ENCODE measurements at regions not wholly inside any gene's neighbourhood (a gene's known extent, or its start where the extent isn't known, plus 50 kb on each side); places are given as distances from the start of the nearest gene placed in this dataset.
A peak's percentile ranks its signal among the peaks of the same experiment; 100 is the strongest.
"Not testable (repeated sequence)": the region's sequence is repeated elsewhere in the genome, so short reads cannot be mapped to it uniquely, and the experiment has no call there.

DNA sequence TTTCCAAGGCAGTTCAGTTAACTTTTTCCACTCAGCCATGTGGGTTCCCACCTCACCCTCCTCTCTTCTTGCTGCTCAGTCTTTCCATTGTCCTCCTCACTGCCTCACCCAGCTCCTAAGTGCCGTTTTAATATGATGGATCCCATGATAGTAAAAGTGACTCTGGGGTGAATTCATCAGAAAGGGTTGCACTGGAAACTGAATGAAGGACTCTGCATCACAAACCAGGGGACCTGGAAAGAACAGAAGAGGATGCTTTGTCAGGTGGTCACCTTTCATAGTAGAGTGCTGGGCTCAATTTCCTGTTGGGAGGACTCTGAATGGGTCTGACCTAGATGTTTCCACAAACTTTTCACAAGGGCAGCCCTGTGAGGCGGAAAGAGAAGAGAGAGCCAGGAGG, 67.8 kb upstream of the SLC8A3 start:
- DNase-seq (ENCODE audit: low read depth, low spot score), result no peak
- no peak overlapping the region for H3K4me3 ChIP-seq (ENCODE audit: low read depth in 2 of 2, low read length in 2 of 2)
- POLR2A ChIA-PET, result no interaction called here
- no peak for TF ChIP-seq SIN3A (IDR thresholded peaks at IDR 0.05; ENCODE audit: borderline replicate concordance, insufficient read depth, low read depth, low read length)
- TF ChIP-seq, protein P1, sequence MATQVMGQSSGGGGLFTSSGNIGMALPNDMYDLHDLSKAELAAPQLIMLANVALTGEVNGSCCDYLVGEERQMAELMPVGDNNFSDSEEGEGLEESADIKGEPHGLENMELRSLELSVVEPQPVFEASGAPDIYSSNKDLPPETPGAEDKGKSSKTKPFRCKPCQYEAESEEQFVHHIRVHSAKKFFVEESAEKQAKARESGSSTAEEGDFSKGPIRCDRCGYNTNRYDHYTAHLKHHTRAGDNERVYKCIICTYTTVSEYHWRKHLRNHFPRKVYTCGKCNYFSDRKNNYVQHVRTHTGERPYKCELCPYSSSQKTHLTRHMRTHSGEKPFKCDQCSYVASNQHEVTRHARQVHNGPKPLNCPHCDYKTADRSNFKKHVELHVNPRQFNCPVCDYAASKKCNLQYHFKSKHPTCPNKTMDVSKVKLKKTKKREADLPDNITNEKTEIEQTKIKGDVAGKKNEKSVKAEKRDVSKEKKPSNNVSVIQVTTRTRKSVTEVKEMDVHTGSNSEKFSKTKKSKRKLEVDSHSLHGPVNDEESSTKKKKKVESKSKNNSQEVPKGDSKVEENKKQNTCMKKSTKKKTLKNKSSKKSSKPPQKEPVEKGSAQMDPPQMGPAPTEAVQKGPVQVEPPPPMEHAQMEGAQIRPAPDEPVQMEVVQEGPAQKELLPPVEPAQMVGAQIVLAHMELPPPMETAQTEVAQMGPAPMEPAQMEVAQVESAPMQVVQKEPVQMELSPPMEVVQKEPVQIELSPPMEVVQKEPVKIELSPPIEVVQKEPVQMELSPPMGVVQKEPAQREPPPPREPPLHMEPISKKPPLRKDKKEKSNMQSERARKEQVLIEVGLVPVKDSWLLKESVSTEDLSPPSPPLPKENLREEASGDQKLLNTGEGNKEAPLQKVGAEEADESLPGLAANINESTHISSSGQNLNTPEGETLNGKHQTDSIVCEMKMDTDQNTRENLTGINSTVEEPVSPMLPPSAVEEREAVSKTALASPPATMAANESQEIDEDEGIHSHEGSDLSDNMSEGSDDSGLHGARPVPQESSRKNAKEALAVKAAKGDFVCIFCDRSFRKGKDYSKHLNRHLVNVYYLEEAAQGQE (IDR thresholded peaks at IDR 0.05; ENCODE audit: insufficient read depth in 1 of 2, low read depth in 2 of 2, low read length in 1 of 2), result no peak
- TF ChIP-seq TCF7L2 (IDR thresholded peaks at IDR 0.05; ENCODE audit: low read depth, low read length), result no peak
- no peak for TF ChIP-seq POLR2AphosphoS5 (IDR thresholded peaks at IDR 0.05; ENCODE audit: low read depth, low read length)
- TF ChIP-seq, protein P2, sequence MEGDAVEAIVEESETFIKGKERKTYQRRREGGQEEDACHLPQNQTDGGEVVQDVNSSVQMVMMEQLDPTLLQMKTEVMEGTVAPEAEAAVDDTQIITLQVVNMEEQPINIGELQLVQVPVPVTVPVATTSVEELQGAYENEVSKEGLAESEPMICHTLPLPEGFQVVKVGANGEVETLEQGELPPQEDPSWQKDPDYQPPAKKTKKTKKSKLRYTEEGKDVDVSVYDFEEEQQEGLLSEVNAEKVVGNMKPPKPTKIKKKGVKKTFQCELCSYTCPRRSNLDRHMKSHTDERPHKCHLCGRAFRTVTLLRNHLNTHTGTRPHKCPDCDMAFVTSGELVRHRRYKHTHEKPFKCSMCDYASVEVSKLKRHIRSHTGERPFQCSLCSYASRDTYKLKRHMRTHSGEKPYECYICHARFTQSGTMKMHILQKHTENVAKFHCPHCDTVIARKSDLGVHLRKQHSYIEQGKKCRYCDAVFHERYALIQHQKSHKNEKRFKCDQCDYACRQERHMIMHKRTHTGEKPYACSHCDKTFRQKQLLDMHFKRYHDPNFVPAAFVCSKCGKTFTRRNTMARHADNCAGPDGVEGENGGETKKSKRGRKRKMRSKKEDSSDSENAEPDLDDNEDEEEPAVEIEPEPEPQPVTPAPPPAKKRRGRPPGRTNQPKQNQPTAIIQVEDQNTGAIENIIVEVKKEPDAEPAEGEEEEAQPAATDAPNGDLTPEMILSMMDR (IDR thresholded peaks at IDR 0.05), result no peak
- H3K27ac ChIP-seq (ENCODE audit: low read length), result no peak overlapping the region
- no TSS peak for BruUV-seq (replicated peaks)
- CTCF ChIA-PET, result no interaction called here
- H3K36me3 ChIP-seq (ENCODE audit: control insufficient read depth, insufficient read depth, low read length), result no peaks in the 10 kb centered on the region
- H3K27me3 ChIP-seq (ENCODE audit: control insufficient read depth, insufficient read depth, low read length), result 0 out of 2 replicates have a peak, but pooled peaks cover 6% of the 10 kb centered on the region
- intact Hi-C loops (cut with micrococcal nuclease; ENCODE audit: unreplicated experiment), result no loop called here
- ATAC-seq, result no peak
- H3K9me3 ChIP-seq (ENCODE audit: control insufficient read depth, insufficient read depth, low read depth, low read length), result no peaks in the 10 kb centered on the region
- H3K4me1 ChIP-seq (ENCODE audit: control insufficient read depth, insufficient read depth, low read length), result no peaks in the 10 kb centered on the region
- in situ Hi-C loops (cut with HindIII; ENCODE audit: low pct_unique_long_range_greater_than_20kb, low sequenced_read_pairs), result no loop called here

DNA sequence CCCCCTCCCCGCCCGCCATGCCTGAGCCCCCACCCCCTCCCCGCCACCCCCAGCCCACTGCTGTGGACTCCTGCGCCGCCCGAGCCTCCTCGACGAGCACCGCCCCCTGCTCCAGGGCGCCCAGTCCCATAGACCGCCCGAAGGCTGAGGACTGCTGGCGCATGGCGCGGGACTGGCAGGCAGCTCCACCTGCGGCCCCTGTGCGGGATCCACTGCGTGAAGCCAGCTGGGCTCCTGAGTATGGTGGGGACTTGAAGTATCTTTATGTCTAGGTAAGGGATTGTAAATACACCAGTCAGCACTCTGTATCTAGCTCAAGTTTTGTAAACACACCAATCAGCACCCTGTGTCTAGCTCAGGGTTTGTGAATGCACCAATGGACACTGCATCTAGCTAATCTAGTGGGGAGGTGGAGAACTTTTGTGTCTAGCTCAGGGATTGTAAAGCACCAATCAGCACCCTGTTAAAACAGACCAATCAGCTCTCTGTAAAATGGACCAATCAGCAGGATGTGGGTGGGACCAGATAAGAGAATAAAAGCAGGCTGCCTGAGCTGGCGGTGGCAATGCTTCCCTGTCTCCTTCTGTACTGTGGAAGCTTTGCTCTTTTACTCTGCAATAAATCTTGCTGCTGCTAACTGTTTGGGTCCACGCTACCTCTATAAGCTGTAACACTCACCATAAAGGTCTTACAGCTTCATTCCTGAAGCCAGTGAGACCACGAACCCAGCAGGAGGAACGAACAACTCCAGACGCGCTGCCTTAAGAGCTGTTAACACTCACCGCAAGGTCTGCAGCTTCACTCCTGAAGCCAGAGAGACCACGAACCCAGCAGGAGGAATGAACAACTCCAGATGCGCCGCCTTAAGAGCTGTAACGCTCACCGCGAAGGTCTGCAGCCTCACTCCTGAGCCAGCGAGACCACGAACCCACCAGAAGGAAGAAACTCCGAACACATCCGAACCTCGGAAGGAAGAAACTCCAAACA, 66.6 kb upstream of the SLC8A3 start:
- H3K36me3 ChIP-seq (ENCODE audit: control insufficient read depth, insufficient read depth, low read length); in situ Hi-C loops (cut with HindIII; ENCODE audit: low pct_unique_long_range_greater_than_20kb, low sequenced_read_pairs); H3K27ac ChIP-seq (ENCODE audit: low read length); BruUV-seq (replicated peaks); intact Hi-C loops (cut with micrococcal nuclease; ENCODE audit: unreplicated experiment); H3K9me3 ChIP-seq (ENCODE audit: control insufficient read depth, insufficient read depth, low read depth, low read length); H3K27me3 ChIP-seq (ENCODE audit: control insufficient read depth, insufficient read depth, low read length); POLR2A ChIA-PET; DNase-seq (ENCODE audit: low read depth, low spot score); H3K4me1 ChIP-seq (ENCODE audit: control insufficient read depth, insufficient read depth, low read length); ATAC-seq; CTCF ChIA-PET: not testable (repeated sequence)
- 0 out of 4 replicates have a peak overlapping the region, but pooled peaks of 1 of the 2 experiments have one; percentile 8 for H3K4me3 ChIP-seq (ENCODE audit: low read depth in 2 of 2, low read length in 2 of 2)

DNA sequence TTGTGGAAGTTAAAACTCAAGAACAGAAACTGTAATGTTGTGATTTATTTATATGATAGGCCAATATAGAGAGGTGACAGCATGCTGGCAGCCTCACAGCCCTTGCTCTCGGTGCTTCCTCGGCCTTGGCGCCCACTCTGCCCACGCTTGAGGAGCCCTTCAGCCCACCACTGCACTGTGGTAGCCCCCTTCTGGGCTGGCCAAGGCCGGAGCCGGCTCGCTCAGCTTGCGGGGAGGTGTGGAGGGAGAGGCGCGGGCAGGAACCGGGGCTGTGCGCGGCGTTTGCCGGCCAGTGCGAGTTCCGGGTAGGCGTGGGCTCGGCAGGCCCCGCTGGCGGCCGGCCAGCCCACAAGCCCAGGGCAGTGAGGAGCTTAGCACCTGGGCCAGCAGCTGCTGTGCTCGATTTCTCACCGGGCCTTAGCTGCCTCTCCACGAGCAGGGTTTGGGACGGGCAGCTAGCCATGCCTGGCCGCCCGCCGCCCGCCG, 65.8 kb upstream of the SLC8A3 start:
- in situ Hi-C loops (cut with HindIII; ENCODE audit: low pct_unique_long_range_greater_than_20kb, low sequenced_read_pairs) (no loop called here), intact Hi-C loops (cut with micrococcal nuclease; ENCODE audit: unreplicated experiment) (no loop called here)
- BruUV-seq (replicated peaks), result no TSS peak
- ChIA-PET POLR2A (interaction anchor here (0.5 kb wide), 1 partner anchor 350 kb away, joined by 10 read pairs; no protein-coding TSS in a partner anchor), CTCF (no interaction called here)
- Histone ChIP-seq H3K9me3 (ENCODE audit: control insufficient read depth, insufficient read depth, low read depth, low read length) (no peaks in the 10 kb centered on the region), H3K36me3 (ENCODE audit: control insufficient read depth, insufficient read depth, low read length) (no peaks in the 10 kb centered on the region), H3K4me1 (ENCODE audit: control insufficient read depth, insufficient read depth, low read length) (no peaks in the 10 kb centered on the region), H3K27ac (ENCODE audit: low read length) (no peak overlapping the region), H3K27me3 (ENCODE audit: control insufficient read depth, insufficient read depth, low read length) (0 out of 2 replicates have a peak, but pooled peaks cover 6% of the 10 kb centered on the region), H3K4me3 (ENCODE audit: low read depth in 2 of 2, low read length in 2 of 2) (peak overlapping the region; percentile 37 to 42)
- no peak for TF ChIP-seq SIN3A (IDR thresholded peaks at IDR 0.05; ENCODE audit: borderline replicate concordance, insufficient read depth, low read depth, low read length)
- TF ChIP-seq, protein P2 (IDR thresholded peaks at IDR 0.05), result no peak
- TF ChIP-seq, protein P1 (IDR thresholded peaks at IDR 0.05; ENCODE audit: insufficient read depth in 1 of 2, low read depth in 2 of 2, low read length in 1 of 2), result no peak
- no peak for TF ChIP-seq POLR2AphosphoS5 (IDR thresholded peaks at IDR 0.05; ENCODE audit: low read depth, low read length)
- TF ChIP-seq TCF7L2 (IDR thresholded peaks at IDR 0.05; ENCODE audit: low read depth, low read length), result no peak
- DNase-seq (ENCODE audit: low read depth, low spot score) (no peak), ATAC-seq (peak; percentile 87)

All from Panc1 (cell line).